ENCODE measurements at regions not wholly inside any gene's neighbourhood (a gene's known extent, or its start where the extent isn't known, plus 50 kb on each side); places are given as distances from the start of the nearest gene placed in this dataset.

DNA sequence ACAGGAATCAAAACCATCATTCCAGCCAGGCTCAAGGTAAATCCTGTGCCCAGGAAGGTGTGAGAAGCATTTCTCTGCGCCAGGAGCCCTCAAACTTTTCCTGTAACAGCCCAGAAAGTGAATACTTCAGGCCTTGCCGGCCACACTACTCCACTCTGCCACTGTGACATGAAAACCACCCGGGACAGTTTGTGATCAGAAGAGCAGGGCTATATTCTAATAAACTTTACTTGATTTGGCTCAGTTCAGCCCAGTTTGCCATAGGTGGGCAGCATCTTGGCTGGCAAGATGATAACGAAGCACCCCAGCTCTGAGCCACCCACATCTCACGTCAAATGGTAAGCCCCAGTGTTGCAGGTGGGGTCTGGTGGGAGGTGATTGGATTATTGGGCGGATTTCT lies 249.4 kb downstream of the DLL1 start:
- DNase-seq: no peak
- Histone ChIP-seq H3K4me1 (no peaks in the 10 kb centered on the region), H3K36me3 (ENCODE audit: low read depth, missing control alignments) (no peaks in the 10 kb centered on the region), H3K4me3 (no peak overlapping the region), H3K27ac (no peak overlapping the region), H3K27me3 (no peaks in the 10 kb centered on the region), H3K9me3 (no peaks in the 10 kb centered on the region)
- no peak for TF ChIP-seq POLR2A (IDR thresholded peaks at IDR 0.05)
- TF ChIP-seq, protein P1, sequence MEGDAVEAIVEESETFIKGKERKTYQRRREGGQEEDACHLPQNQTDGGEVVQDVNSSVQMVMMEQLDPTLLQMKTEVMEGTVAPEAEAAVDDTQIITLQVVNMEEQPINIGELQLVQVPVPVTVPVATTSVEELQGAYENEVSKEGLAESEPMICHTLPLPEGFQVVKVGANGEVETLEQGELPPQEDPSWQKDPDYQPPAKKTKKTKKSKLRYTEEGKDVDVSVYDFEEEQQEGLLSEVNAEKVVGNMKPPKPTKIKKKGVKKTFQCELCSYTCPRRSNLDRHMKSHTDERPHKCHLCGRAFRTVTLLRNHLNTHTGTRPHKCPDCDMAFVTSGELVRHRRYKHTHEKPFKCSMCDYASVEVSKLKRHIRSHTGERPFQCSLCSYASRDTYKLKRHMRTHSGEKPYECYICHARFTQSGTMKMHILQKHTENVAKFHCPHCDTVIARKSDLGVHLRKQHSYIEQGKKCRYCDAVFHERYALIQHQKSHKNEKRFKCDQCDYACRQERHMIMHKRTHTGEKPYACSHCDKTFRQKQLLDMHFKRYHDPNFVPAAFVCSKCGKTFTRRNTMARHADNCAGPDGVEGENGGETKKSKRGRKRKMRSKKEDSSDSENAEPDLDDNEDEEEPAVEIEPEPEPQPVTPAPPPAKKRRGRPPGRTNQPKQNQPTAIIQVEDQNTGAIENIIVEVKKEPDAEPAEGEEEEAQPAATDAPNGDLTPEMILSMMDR (IDR thresholded peaks at IDR 0.05): no peak
- intact Hi-C loops (cut with DNase I; ENCODE audit: low total_unique reads): no loop called here
- 89 to 96% methylated on average over 5 to 6 of the region's 6 CpGs for WGBS, 2 donors

DNA sequence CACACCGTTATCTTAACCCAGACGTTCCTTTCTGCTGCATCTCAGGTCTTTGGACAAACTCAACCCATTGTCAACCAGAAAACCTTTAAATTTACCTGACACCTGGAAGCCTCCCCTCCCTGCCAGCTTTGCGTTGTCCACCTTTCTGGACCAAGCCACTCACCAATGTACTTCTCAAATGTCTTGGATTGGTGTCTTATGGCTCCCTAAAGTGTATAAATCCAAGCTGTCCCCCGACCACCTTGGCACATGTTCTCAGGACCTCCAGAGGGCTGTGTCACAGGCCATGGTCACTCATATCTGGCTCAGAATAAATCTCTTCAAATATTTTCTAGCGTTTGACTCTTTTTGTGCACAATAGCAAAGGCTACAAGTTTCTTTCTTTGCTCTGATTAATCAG lies 250.0 kb downstream of the DLL1 start:
- H3K4me3 ChIP-seq: no peak overlapping the region
- DNase-seq: no peak
- H3K4me1 ChIP-seq: no peaks in the 10 kb centered on the region
- TF ChIP-seq, protein P1 (IDR thresholded peaks at IDR 0.05): no peak
- TF ChIP-seq POLR2A (IDR thresholded peaks at IDR 0.05): no peak
- H3K27me3 ChIP-seq: no peaks in the 10 kb centered on the region
- H3K9me3 ChIP-seq: no peaks in the 10 kb centered on the region
- WGBS, 2 donors: 85 to 89% methylated on average over 5 of the region's 5 CpGs
- no peak overlapping the region for H3K27ac ChIP-seq
- H3K36me3 ChIP-seq (ENCODE audit: low read depth, missing control alignments): no peaks in the 10 kb centered on the region
- intact Hi-C loops (cut with DNase I; ENCODE audit: low total_unique reads): no loop called here

DNA sequence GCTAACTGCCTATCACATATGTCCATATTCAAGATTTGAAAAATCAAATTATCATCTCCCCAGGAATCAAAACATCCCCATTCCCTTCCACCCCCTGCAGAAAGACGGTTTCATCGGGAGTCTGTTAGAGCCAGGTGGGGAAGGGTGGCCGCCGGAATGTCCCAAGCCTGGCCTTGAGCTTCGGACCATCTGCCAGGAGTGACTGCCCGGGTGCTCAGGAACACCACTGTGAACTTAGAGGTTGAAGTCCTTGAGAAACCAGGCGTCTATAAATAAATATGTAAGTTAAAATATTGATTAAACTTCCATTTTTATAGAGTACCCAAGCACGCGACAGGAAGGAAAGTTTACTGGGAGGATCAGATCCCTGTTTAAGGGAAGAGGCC lies 250.8 kb downstream of the DLL1 start:
- no peaks in the 10 kb centered on the region for H3K9me3 ChIP-seq
- H3K4me1 ChIP-seq: no peaks in the 10 kb centered on the region
- no peak overlapping the region for H3K27ac ChIP-seq
- DNase-seq: no peak
- TF ChIP-seq POLR2A (IDR thresholded peaks at IDR 0.05): no peak
- TF ChIP-seq, protein P1 (IDR thresholded peaks at IDR 0.05): no peak
- no peaks in the 10 kb centered on the region for H3K36me3 ChIP-seq (ENCODE audit: low read depth, missing control alignments)
- WGBS, 2 donors: 80 to 87% methylated on average over 9 of the region's 9 CpGs
- intact Hi-C loops (cut with DNase I; ENCODE audit: low total_unique reads): no loop called here
- H3K27me3 ChIP-seq: no peaks in the 10 kb centered on the region
- no peak overlapping the region for H3K4me3 ChIP-seq

DNA sequence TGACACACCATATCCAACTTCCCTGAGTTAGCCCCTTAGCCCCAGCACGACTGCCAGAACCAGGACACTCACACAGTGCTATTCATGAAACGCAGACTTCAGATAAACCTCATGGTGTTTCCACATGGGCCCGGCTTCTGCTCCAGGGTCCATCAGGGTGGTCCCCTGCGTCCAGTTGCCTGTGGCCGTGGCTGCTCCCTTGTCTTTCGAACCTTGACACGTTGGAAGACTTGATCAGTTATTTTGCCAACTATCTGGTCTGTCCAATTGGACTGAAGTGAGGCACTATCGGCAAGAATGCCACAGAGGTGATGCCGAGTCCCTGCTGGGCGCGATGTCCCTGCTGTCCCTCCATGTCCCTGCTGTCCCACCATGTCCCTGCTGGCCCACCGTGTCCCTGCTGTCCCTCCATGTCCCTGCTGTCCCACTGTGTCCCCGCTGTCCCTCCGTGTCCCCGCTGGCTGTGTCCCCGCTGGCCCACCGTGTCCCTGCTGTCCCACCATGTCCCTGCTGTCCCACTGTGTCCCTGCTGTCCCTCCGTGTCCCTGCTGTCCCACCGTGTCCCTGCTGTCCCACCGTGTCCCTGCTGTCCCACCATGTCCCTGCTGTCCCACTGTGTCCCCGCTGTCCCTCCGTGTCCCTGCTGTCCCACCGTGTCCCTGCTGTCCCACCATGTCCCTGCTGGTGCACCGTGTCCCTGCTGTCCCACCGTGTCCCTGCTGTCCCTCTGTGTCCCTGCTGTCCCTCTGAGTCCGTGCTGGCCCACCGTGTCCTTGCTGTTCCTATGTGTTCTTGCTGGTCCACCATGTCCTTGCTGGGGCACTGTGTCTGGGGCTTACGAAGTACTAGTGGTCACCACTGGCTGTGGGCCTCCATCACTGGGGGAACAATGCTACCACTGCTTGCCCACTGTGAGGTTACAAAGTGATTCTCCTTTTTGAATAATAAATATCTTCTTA lies 251.4 kb downstream of the DLL1 start:
- intact Hi-C loops (cut with DNase I; ENCODE audit: low total_unique reads): no loop called here
- no peaks in the 10 kb centered on the region for H3K36me3 ChIP-seq (ENCODE audit: low read depth, missing control alignments)
- H3K9me3 ChIP-seq: no peaks in the 10 kb centered on the region
- no peak for DNase-seq
- H3K27me3 ChIP-seq: no peaks in the 10 kb centered on the region
- H3K4me1 ChIP-seq: no peaks in the 10 kb centered on the region
- H3K4me3 ChIP-seq: no peak overlapping the region
- no peak overlapping the region for H3K27ac ChIP-seq
- WGBS, 2 donors: 88 to 90% methylated on average over 25 to 28 of the region's 28 CpGs
- TF ChIP-seq, protein P1 (IDR thresholded peaks at IDR 0.05): no peak
- no peak for TF ChIP-seq POLR2A (IDR thresholded peaks at IDR 0.05)

DNA sequence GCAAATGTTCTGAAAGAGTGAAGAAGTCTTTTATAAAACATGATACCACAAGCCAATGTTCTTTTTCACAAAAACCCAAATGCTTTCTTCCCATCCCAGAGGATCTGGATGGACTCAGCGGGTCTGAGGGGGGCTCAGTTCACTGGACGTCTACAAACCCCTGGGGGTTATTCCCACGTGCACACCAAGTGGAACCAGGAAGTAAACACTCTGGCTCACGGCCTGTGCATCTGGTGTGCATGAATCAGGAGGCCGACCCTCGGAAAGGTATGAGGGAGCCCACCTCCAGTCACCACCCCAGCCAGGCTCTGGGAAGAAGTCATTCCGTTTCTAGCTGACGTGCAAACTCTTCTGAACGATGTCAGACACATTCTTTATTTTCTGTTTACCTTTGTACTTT lies 252.2 kb downstream of the DLL1 start:
- TF ChIP-seq, protein P1 (IDR thresholded peaks at IDR 0.05): no peak
- no peak for TF ChIP-seq POLR2A (IDR thresholded peaks at IDR 0.05)
- 56 to 75% methylated on average over 9 of the region's 9 CpGs for WGBS, 2 donors
- DNase-seq: no peak

More for the DNA sequence above, 252.2 kb downstream of the DLL1 start:
- Histone ChIP-seq H3K27ac (no peak overlapping the region), H3K4me3 (no peak overlapping the region), H3K27me3 (no peaks in the 10 kb centered on the region), H3K4me1 (no peaks in the 10 kb centered on the region), H3K36me3 (ENCODE audit: low read depth, missing control alignments) (no peaks in the 10 kb centered on the region), H3K9me3 (no peaks in the 10 kb centered on the region)
- intact Hi-C loops (cut with DNase I; ENCODE audit: low total_unique reads): no loop called here

Measured in testis (tissue), 2 donors.